IMR-90 (cell line): ENCODE measurements at regions not wholly inside any gene's neighbourhood (a gene's known extent, or its start where the extent isn't known, plus 50 kb on each side); places are given as distances from the start of the nearest gene placed in this dataset.

Experiments
- ATAC-seq: fragments of 200-7000 bp; cut with Tn5 transposase; 2 replicates; pipeline ENCODE4 v1.9.1; 2020; ENCODE audit warnings: low read depth, mild to moderate bottlenecking, moderate library complexity
- BruUV-seq: library from RNA; stranded (reverse); fragments of 400-500 nt; replicated peaks from 2 replicates; lab custom pipeline; 2021; lab: Mats Ljungman, UMichigan
- CTCF ChIA-PET: fragments of 300-600 bp; formaldehyde crosslinking; extraction: SDS; loops from one replicate; lab custom pipeline; 2021; ENCODE audit warnings: antibody characterized with exemption; lab: Yijun Ruan, JAX
- POLR2A ChIA-PET: fragments of 300-600 bp; sonication (Branson Sonifier 250); formaldehyde crosslinking; loops from one replicate; lab custom pipeline; 2022; ENCODE audit warnings: antibody characterized with exemption; ENCODE audit not compliant: unreplicated experiment; lab: Charles Lee
- DNase-seq: peaks from one replicate; pipeline ENCODE4 v3.0.0; 2013
- H2AFZ ChIP-seq: replicated peaks from 2 replicates; pipeline ENCODE3; 2013; ENCODE audit warnings: low read length, mild to moderate bottlenecking; ENCODE audit not compliant: poor library complexity
- H2AK5ac ChIP-seq: 2 replicates; pipeline ENCODE4 v1.6.1; 2013; ENCODE audit warnings: low read depth, low read length, inconsistent platforms
- H2AK9ac ChIP-seq: replicated peaks from 2 replicates; pipeline ENCODE3; 2013; ENCODE audit warnings: mild to moderate bottlenecking, low read depth, low read length, moderate library complexity; ENCODE audit not compliant: poor library complexity
- H2BK120ac ChIP-seq: 2 replicates; pipeline ENCODE4 v1.6.1; 2013; ENCODE audit warnings: low read depth, low read length, inconsistent platforms
- H2BK15ac ChIP-seq: 3 replicates; pipeline ENCODE4 v1.6.1; 2013; ENCODE audit warnings: low read depth, low read length, inconsistent platforms
- H2BK20ac ChIP-seq: 2 replicates; pipeline ENCODE4 v1.6.1; 2013; ENCODE audit warnings: low read depth, mild to moderate bottlenecking, inconsistent platforms, low read length, moderate library complexity
- H2BK5ac ChIP-seq: 2 replicates; pipeline ENCODE4 v1.6.1; 2013; ENCODE audit warnings: mild to moderate bottlenecking, low read depth, low read length, inconsistent platforms; ENCODE audit not compliant: poor library complexity, severe bottlenecking
- H3K14ac ChIP-seq: replicated peaks from 2 replicates; pipeline ENCODE4 v1.6.1; 2013; ENCODE audit warnings: low read depth, low read length, inconsistent platforms
- H3K18ac ChIP-seq: 2 replicates; pipeline ENCODE4 v1.6.1; 2013; ENCODE audit warnings: low read depth, low read length, control low read depth
- H3K23ac ChIP-seq: 2 replicates; pipeline ENCODE4 v1.6.1; 2013; ENCODE audit warnings: low read depth, low read length, inconsistent platforms
- H3K27ac ChIP-seq: 2 replicates; pipeline ENCODE4 v1.5.1; 2013; ENCODE audit warnings: mild to moderate bottlenecking, control low read depth, low read length; ENCODE audit not compliant: insufficient read depth
- H3K27me3 ChIP-seq: 2 replicates; pipeline ENCODE4 v1.6.1; 2013; ENCODE audit warnings: low read length; ENCODE audit not compliant: control insufficient read depth, insufficient read depth
- H3K36me3 ChIP-seq: 2 replicates; pipeline ENCODE4 v1.6.1; 2013; ENCODE audit warnings: low read length, mixed read lengths; ENCODE audit not compliant: control insufficient read depth, insufficient read depth
- H3K4ac ChIP-seq: 2 replicates; pipeline ENCODE4 v1.6.1; 2013; ENCODE audit warnings: low read depth, low read length, inconsistent platforms
- H3K4me1 ChIP-seq: 2 replicates; pipeline ENCODE4 v1.6.1; 2013; ENCODE audit warnings: low read length, mixed read lengths; ENCODE audit not compliant: control insufficient read depth, insufficient read depth
- H3K4me2 ChIP-seq: 2 replicates; pipeline ENCODE4 v1.6.1; 2013; ENCODE audit warnings: low read depth, mild to moderate bottlenecking, control low read depth, low read length, moderate library complexity
- H3K4me3 ChIP-seq: 2 replicates; pipeline ENCODE4 v1.5.1; 2013; ENCODE audit warnings: low read depth, mild to moderate bottlenecking, control low read depth, low read length, moderate library complexity; ENCODE audit not compliant: insufficient read depth
- H3K56ac ChIP-seq: 2 replicates; pipeline ENCODE4 v1.6.1; 2013; ENCODE audit warnings: low read length, inconsistent platforms; ENCODE audit not compliant: insufficient read depth; ENCODE audit errors: extremely low read depth
- H3K79me1 ChIP-seq, 2 experiments: 2 replicates each; pipeline ENCODE4 v1.6.1; 2013; ENCODE audit warnings: low read length in 2 of 2, inconsistent platforms in 1 of 2, low read depth in 1 of 2
- H3K9ac ChIP-seq: 2 replicates; pipeline ENCODE4 v1.6.1; 2013; ENCODE audit warnings: low read depth, low read length, control low read depth
- H3K9me1 ChIP-seq: 2 replicates; pipeline ENCODE4 v1.6.1; 2013; ENCODE audit warnings: low read length, inconsistent platforms; ENCODE audit not compliant: insufficient read depth
- H3K9me3 ChIP-seq: 2 replicates; pipeline ENCODE4 v1.6.1; 2013; ENCODE audit warnings: low read length; ENCODE audit not compliant: control insufficient read depth, insufficient read depth
- H4K20me1 ChIP-seq: 2 replicates; pipeline ENCODE4 v1.6.1; 2013; ENCODE audit warnings: low read length, inconsistent platforms; ENCODE audit not compliant: insufficient read depth
- H4K5ac ChIP-seq: 2 replicates; pipeline ENCODE4 v1.6.1; 2013; ENCODE audit warnings: mild to moderate bottlenecking, low read depth, low read length, control low read depth
- H4K8ac ChIP-seq, 2 experiments: 2 replicates each; pipeline ENCODE4 v1.6.1; 2013; ENCODE audit warnings: low read depth in 2 of 2, low read length in 2 of 2, control low read depth in 1 of 2, inconsistent platforms in 1 of 2
- H4K91ac ChIP-seq: 2 replicates; pipeline ENCODE4 v1.6.1; 2013; ENCODE audit warnings: low read depth, low read length, inconsistent platforms; ENCODE audit not compliant: insufficient read depth
- FOS ChIP-seq: fragments of 150-350 bp; IDR thresholded peaks from 2 replicates; pipeline ENCODE4 v1.6.1; 2016; ENCODE audit warnings: low read depth, low read length
- MAFK ChIP-seq: IDR thresholded peaks from 2 replicates; pipeline ENCODE4 v1.6.1; 2012; ENCODE audit warnings: low read depth, low read length, improper control_type of control experiment
- RAD21 ChIP-seq: IDR thresholded peaks from 2 replicates; pipeline ENCODE4 v1.6.1; 2012; ENCODE audit warnings: low read length, improper control_type of control experiment
- WGBS, 2 experiments: methylation state at CpG; one replicate each; pipeline versions ENCODE4 v1.1.5 to v1.1.7; 2013; ENCODE audit warnings: missing lambda C conversion rate in 2 of 2; ENCODE audit not compliant: insufficient read length in 1 of 2; ENCODE audit errors: extremely low coverage in 2 of 2; 5-methylcytosine and 5-hydroxymethylcytosine counted together
- dilution Hi-C: fragments of 300-500 bp; cut with HindIII; formaldehyde crosslinking; loops from one replicate; pipeline ENCODE4 v1.14.3; 2018; ENCODE audit warnings: low sequenced_read_pairs; ENCODE audit not compliant: unreplicated experiment
- in situ Hi-C: fragments of 300-500 bp; cut with MboI; formaldehyde crosslinking; loops from 3 replicates; pipeline ENCODE4 v1.14.3; 2019; ENCODE audit warnings: low sequenced_read_pairs, inconsistent platforms, mixed read lengths
- intact Hi-C: fragments of 100-400 bp; cut with micrococcal nuclease; formaldehyde crosslinking; loops from 2 replicates; pipeline ENCODE4 v1.10.0; 2022

DNA sequence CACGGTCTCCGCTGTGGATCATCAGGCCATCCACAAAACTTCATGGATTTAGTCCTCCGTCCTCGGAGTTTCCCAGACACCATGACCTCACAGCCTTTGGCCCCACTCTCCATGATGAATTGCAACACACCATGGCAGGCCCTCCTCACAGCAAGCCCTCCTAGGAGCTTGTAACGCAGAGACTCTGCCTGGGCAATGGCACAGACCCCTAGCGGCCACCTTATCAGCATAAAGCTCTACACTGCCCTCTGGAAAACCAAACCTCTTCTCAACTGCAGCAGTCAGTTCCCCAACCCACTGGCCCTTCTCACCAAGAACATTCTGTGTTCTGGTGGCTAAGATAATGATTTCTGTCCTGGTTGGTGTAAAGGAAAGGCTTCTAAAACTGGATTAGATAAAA lies 238.4 kb upstream of the USP15 start:
- Histone ChIP-seq H3K4me3 (no peak overlapping the region), H3K9me3 (no peaks in the 10 kb centered on the region; the same call in 1 of the 2 replicates), H2BK5ac (no peak overlapping the region), H3K36me3 (no peaks in the 10 kb centered on the region), H4K20me1 (no peaks in the 10 kb centered on the region), H3K9me1 (no peaks in the 10 kb centered on the region), H2AK5ac (no peak overlapping the region), H2BK120ac (no peak overlapping the region), H3K9ac (no peak overlapping the region), H4K5ac (no peak overlapping the region), H3K56ac (no peak overlapping the region), H3K18ac (no peak overlapping the region), H2BK20ac (no peak overlapping the region), H4K91ac (no peak overlapping the region), H3K23ac (no peak overlapping the region), H3K27ac (no peak overlapping the region), H3K14ac (no peak overlapping the region), H2AFZ (no peak overlapping the region), H3K4me2 (no peak overlapping the region), H3K4me1 (no peaks in the 10 kb centered on the region), H2BK15ac (no peak overlapping the region), H3K79me1 (no peaks in the 10 kb centered on the region), H2AK9ac (no peak overlapping the region), H3K4ac (no peak overlapping the region), H4K8ac (no peak overlapping the region), H3K27me3 (no peaks in the 10 kb centered on the region)
- BruUV-seq: no TSS peak
- dilution Hi-C loops: no loop called here
- no peak for ATAC-seq
- DNase-seq: no peak
- intact Hi-C loops: no loop called here
- WGBS, 2 experiments: 80% methylated on average over 1 of the region's 6 CpGs; no CpG with 5 or more reads in 1 of the 2 experiments
- in situ Hi-C loops: no loop called here
- TF ChIP-seq FOS: no peak
- no peak for TF ChIP-seq MAFK
- no peak for TF ChIP-seq RAD21
- ChIA-PET CTCF (no interaction called here), POLR2A (no interaction called here)
